Upper lobe of left lung (tissue), 4 donors: ENCODE measurements at regions not wholly inside any gene's neighbourhood (a gene's known extent, or its start where the extent isn't known, plus 50 kb on each side); places are given as distances from the start of the nearest gene placed in this dataset.

Source experiments
- EP300 ChIP-seq, 4 donors: sonication (generic); formaldehyde crosslinking; IDR thresholded peaks; one replicate each; pipeline ENCODE4 v1.5.1; 2017; ENCODE audit warnings: antibody characterized with exemption in 4 of 4, control low read depth in 2 of 4
- POLR2A ChIP-seq, 4 donors: fragments of 450-650 bp; IDR thresholded peaks; one replicate each; pipeline ENCODE4 v1.5.1; 2016 to 2017; ENCODE audit warnings: antibody characterized with exemption in 4 of 4, mild to moderate bottlenecking in 2 of 4
- POLR2AphosphoS5 ChIP-seq, 2 donors: sonication (generic); formaldehyde crosslinking; IDR thresholded peaks; one replicate each; pipeline ENCODE4 v1.5.1; 2017; ENCODE audit warnings: antibody characterized with exemption in 2 of 2
- TF ChIP-seq, protein P1 (sequence below), 6 experiments: fragments of 450-650 bp in 4 of 6; fragments of 200-600 bp in 2 of 6; sonication (generic) in 2 of 6; IDR thresholded peaks; one replicate each; pipeline ENCODE4 v1.5.1; 2016 to 2019; ENCODE audit warnings: antibody characterized with exemption in 6 of 6

- TF ChIP-seq EP300 (IDR thresholded peaks at IDR 0.05) (no peak), POLR2AphosphoS5 (IDR thresholded peaks at IDR 0.05) (peak in 1 of 2 donors; percentile 23), POLR2A (IDR thresholded peaks at IDR 0.05) (peak in 2 of 4 donors; percentile 13 to 53)
- TF ChIP-seq, protein P1, sequence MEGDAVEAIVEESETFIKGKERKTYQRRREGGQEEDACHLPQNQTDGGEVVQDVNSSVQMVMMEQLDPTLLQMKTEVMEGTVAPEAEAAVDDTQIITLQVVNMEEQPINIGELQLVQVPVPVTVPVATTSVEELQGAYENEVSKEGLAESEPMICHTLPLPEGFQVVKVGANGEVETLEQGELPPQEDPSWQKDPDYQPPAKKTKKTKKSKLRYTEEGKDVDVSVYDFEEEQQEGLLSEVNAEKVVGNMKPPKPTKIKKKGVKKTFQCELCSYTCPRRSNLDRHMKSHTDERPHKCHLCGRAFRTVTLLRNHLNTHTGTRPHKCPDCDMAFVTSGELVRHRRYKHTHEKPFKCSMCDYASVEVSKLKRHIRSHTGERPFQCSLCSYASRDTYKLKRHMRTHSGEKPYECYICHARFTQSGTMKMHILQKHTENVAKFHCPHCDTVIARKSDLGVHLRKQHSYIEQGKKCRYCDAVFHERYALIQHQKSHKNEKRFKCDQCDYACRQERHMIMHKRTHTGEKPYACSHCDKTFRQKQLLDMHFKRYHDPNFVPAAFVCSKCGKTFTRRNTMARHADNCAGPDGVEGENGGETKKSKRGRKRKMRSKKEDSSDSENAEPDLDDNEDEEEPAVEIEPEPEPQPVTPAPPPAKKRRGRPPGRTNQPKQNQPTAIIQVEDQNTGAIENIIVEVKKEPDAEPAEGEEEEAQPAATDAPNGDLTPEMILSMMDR (IDR thresholded peaks at IDR 0.05), result no peak
Measured at GRCh38 chr3:124584552-124585391, 145.5 kb upstream of the UMPS start.
